ENCODE measurements at regions not wholly inside any gene's neighbourhood (a gene's known extent, or its start where the extent isn't known, plus 50 kb on each side); places are given as distances from the start of the nearest gene placed in this dataset.

- no peak for TF ChIP-seq POLR2AphosphoS5 (IDR thresholded peaks at IDR 0.05)
- TF ChIP-seq CTCF (IDR thresholded peaks at IDR 0.05), result no peak
- no peak for TF ChIP-seq POLR2A (IDR thresholded peaks at IDR 0.05)
These were observed 181.4 kb upstream of the MYLIP start for GRCh38 chr6:15947436-15947835.

All from stomach (tissue), 4 donors.